GM20431 (cell line): ENCODE measurements at regions not wholly inside any gene's neighbourhood (a gene's known extent, or its start where the extent isn't known, plus 50 kb on each side); places are given as distances from the start of the nearest gene placed in this dataset.

Source experiments
- in situ Hi-C: fragments of 300-500 bp; cut with MseI, MboI; formaldehyde crosslinking; loops from one replicate; pipeline ENCODE4 v1.15.0; 2020; ENCODE audit warnings: low sequenced_read_pairs; ENCODE audit not compliant: unreplicated experiment

- in situ Hi-C loops: no loop called here
These were observed 50.3 kb downstream of the NAV1 start for GRCh38 chr1:201589186-201589585.

- in situ Hi-C loops: no loop called here
These were observed 51.5 kb downstream of the NAV1 start for GRCh38 chr1:201590474-201590873.

- in situ Hi-C loops: no loop called here
These were observed 52.4 kb downstream of the NAV1 start for GRCh38 chr1:201591348-201591747.

GRCh38 chr1:201591981-201592380 lies 53.1 kb downstream of the NAV1 start:
- in situ Hi-C loops: no loop called here

- in situ Hi-C loops: no loop called here
These were observed 54.4 kb downstream of the NAV1 start for GRCh38 chr1:201593200-201593921.

GRCh38 chr1:201594575-201595245 lies 55.8 kb downstream of the NAV1 start:
- in situ Hi-C loops: no loop called here

- in situ Hi-C loops: no loop called here
These were observed 56.5 kb downstream of the NAV1 start for GRCh38 chr1:201595381-201595780.

- in situ Hi-C loops: no loop called here
These were observed 57.4 kb downstream of the NAV1 start for GRCh38 chr1:201596101-201596868.

- in situ Hi-C loops: no loop called here
These were observed 58.8 kb downstream of the NAV1 start for GRCh38 chr1:201597551-201598230.

GRCh38 chr1:201598396-201598795 lies 59.5 kb downstream of the NAV1 start:
- in situ Hi-C loops: no loop called here

- in situ Hi-C loops: no loop called here
These were observed 60.0 kb downstream of the NAV1 start for GRCh38 chr1:201598973-201599372.

GRCh38 chr1:201599548-201599947 lies 60.6 kb downstream of the NAV1 start:
- in situ Hi-C loops: no loop called here

- in situ Hi-C loops: no loop called here
These were observed 63.7 kb downstream of the NAV1 start for GRCh38 chr1:201602413-201603265.

- in situ Hi-C loops: no loop called here
These were observed 64.8 kb downstream of the NAV1 start for GRCh38 chr1:201603613-201604232.

GRCh38 chr1:201605385-201606010 lies 66.6 kb downstream of the NAV1 start:
- in situ Hi-C loops: no loop called here

- in situ Hi-C loops: no loop called here
These were observed 67.2 kb downstream of the NAV1 start for GRCh38 chr1:201606096-201606495.

GRCh38 chr1:201606623-201607022 lies 67.7 kb downstream of the NAV1 start:
- in situ Hi-C loops: no loop called here

- in situ Hi-C loops: no loop called here
These were observed 69.9 kb downstream of the NAV1 start for GRCh38 chr1:201608635-201609395.
